ENCODE measurements at regions not wholly inside any gene's neighbourhood (a gene's known extent, or its start where the extent isn't known, plus 50 kb on each side); places are given as distances from the start of the nearest gene placed in this dataset.

- Mint-ChIP-seq H3K27me3 (ENCODE audit: low read depth) (no peaks in the 10 kb centered on the region), H3K9me3 (no peaks in the 10 kb centered on the region), H3K4me3 (no peak overlapping the region)
Measured at GRCh38 chr5:142411103-142411502, 86.3 kb upstream of the SPRY4 start.

DNA sequence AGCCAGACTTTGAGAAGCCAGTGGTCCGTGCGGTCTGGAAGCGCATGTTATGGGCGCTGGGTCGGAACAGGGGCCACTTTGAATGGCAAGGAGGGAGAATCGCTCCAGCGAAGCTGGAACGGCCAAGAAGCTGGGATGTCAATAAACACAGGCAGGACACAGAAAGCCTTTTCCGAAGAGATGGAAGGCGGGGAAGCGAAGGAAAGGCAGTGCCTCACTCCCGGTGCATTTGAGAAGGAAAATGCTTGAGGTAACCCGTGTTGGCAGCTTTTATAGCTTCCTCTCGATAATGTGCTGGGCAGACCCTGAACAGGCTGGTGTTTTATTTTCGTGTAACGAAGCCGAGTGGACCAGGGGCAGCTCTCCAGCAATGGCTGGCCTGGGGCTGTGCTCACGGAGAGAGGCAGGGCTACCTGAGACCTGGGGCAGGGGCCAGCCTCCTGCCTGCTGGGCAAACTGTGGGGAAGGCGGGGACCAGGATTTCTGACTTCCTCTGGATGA lies 84.2 kb upstream of the SPRY4 start:
- H3K27ac Mint-ChIP-seq, result peak overlapping the region; percentile 86 to 95 (median 90)
- no peak for TF ChIP-seq CTCF (IDR thresholded peaks at IDR 0.05; ENCODE audit: unreplicated experiment in 3 of 3)
- H3K4me1 Mint-ChIP-seq, result peaks cover 23% of the 10 kb centered on the region
- no peaks in the 10 kb centered on the region for H3K36me3 Mint-ChIP-seq (ENCODE audit: low read depth)
- no peaks in the 10 kb centered on the region for H3K9me3 Mint-ChIP-seq
- H3K27me3 Mint-ChIP-seq (ENCODE audit: low read depth), result no peaks in the 10 kb centered on the region
- peak overlapping the region; percentile 33 to 69 (median 55) for H3K4me3 Mint-ChIP-seq

More at GRCh38 chr5:142411103-142411502, 86.3 kb upstream of the SPRY4 start:
- no peak overlapping the region for H3K27ac Mint-ChIP-seq
- H3K4me1 Mint-ChIP-seq, result peaks cover 17% of the 10 kb centered on the region
- no peaks in the 10 kb centered on the region for H3K36me3 Mint-ChIP-seq (ENCODE audit: low read depth)
- TF ChIP-seq CTCF (IDR thresholded peaks at IDR 0.05; ENCODE audit: unreplicated experiment in 3 of 3), result no peak

- peaks cover 28% of the 10 kb centered on the region for H3K4me1 Mint-ChIP-seq
- H3K9me3 Mint-ChIP-seq, result no peaks in the 10 kb centered on the region
- H3K4me3 Mint-ChIP-seq, result peak overlapping the region in 2 of 3 experiments; percentile 55 to 69
- peak overlapping the region; percentile 86 to 95 (median 90) for H3K27ac Mint-ChIP-seq
- H3K27me3 Mint-ChIP-seq (ENCODE audit: low read depth), result no peaks in the 10 kb centered on the region
- TF ChIP-seq CTCF (IDR thresholded peaks at IDR 0.05; ENCODE audit: unreplicated experiment in 3 of 3), result no peak
- H3K36me3 Mint-ChIP-seq (ENCODE audit: low read depth), result no peaks in the 10 kb centered on the region
Measured at GRCh38 chr5:142408536-142408935, 83.7 kb upstream of the SPRY4 start.

- no peaks in the 10 kb centered on the region for H3K36me3 Mint-ChIP-seq (ENCODE audit: low read depth)
- no peaks in the 10 kb centered on the region for H3K9me3 Mint-ChIP-seq
- peaks cover 16% of the 10 kb centered on the region for H3K4me1 Mint-ChIP-seq
- no peak for TF ChIP-seq CTCF (IDR thresholded peaks at IDR 0.05; ENCODE audit: unreplicated experiment in 3 of 3)
- H3K27me3 Mint-ChIP-seq (ENCODE audit: low read depth), result no peaks in the 10 kb centered on the region
- H3K27ac Mint-ChIP-seq, result no peak overlapping the region
- H3K4me3 Mint-ChIP-seq, result no peak overlapping the region
Measured at GRCh38 chr5:142405814-142406395, 81.1 kb upstream of the SPRY4 start.

- Mint-ChIP-seq H3K27ac (peak overlapping the region in 1 of 3 experiments; percentile 72), H3K27me3 (ENCODE audit: low read depth) (no peaks in the 10 kb centered on the region), H3K9me3 (no peaks in the 10 kb centered on the region), H3K4me3 (no peak overlapping the region), H3K4me1 (peaks cover 24% of the 10 kb centered on the region), H3K36me3 (ENCODE audit: low read depth) (no peaks in the 10 kb centered on the region)
- no peak for TF ChIP-seq CTCF (IDR thresholded peaks at IDR 0.05; ENCODE audit: unreplicated experiment in 3 of 3)
Measured at GRCh38 chr5:142405023-142405422, 80.2 kb upstream of the SPRY4 start.

- H3K4me3 Mint-ChIP-seq, result no peak overlapping the region
- H3K9me3 Mint-ChIP-seq, result no peaks in the 10 kb centered on the region
- no peaks in the 10 kb centered on the region for H3K27me3 Mint-ChIP-seq (ENCODE audit: low read depth)
- H3K36me3 Mint-ChIP-seq (ENCODE audit: low read depth), result no peaks in the 10 kb centered on the region
- TF ChIP-seq CTCF (IDR thresholded peaks at IDR 0.05; ENCODE audit: unreplicated experiment in 3 of 3), result no peak
- H3K4me1 Mint-ChIP-seq, result peaks cover 29% of the 10 kb centered on the region
- H3K27ac Mint-ChIP-seq, result peak overlapping the region; percentile 67 to 75 (median 72)
Measured at GRCh38 chr5:142404046-142404477, 79.2 kb upstream of the SPRY4 start.

Measured in nephron (organoid).